Sigmoid colon (tissue), 6 donors: ENCODE measurements at regions not wholly inside any gene's neighbourhood (a gene's known extent, or its start where the extent isn't known, plus 50 kb on each side); places are given as distances from the start of the nearest gene placed in this dataset.

Experiments used
- DNase-seq: peaks from one replicate; pipeline ENCODE4 v3.0.0-alpha.2; 2019
- H3K27ac ChIP-seq, 4 donors: fragments of 200-600 bp; sonication (generic); one replicate each; pipeline ENCODE4 v1.5.1; 2016 to 2019; ENCODE audit warnings: mild to moderate bottlenecking in 1 of 4
- H3K27me3 ChIP-seq, 3 donors: fragments of 200-600 bp; sonication (generic); one replicate each; pipeline ENCODE4 v1.5.1; 2019; ENCODE audit warnings: mild to moderate bottlenecking in 1 of 3
- H3K36me3 ChIP-seq, 4 donors: fragments of 200-600 bp; sonication (generic); one replicate each; pipeline ENCODE4 v1.5.1; 2016 to 2019
- H3K4me1 ChIP-seq, 4 donors: fragments of 200-600 bp; sonication (generic); one replicate each; pipeline ENCODE4 v1.5.1; 2017 to 2019
- H3K4me3 ChIP-seq, 4 donors: fragments of 200-600 bp; sonication (generic); one replicate each; pipeline ENCODE4 v1.5.1; 2017 to 2019; ENCODE audit warnings: mild to moderate bottlenecking in 2 of 4, moderate library complexity in 1 of 4
- H3K9me3 ChIP-seq, 4 donors: fragments of 200-600 bp in 3 of 4; sonication (generic) in 3 of 4; one replicate each; pipeline versions ENCODE4 v1.5.1 to v1.6.1; 2013 to 2019
- CTCF ChIP-seq, 4 experiments: fragments of 450-650 bp in 3 of 4; fragments of 200-600 bp in 1 of 4; IDR thresholded peaks; one replicate each; pipeline ENCODE4 v1.5.1; 2016 to 2019; ENCODE audit warnings: antibody characterized with exemption in 4 of 4, mild to moderate bottlenecking in 3 of 4, moderate library complexity in 2 of 4
- EP300 ChIP-seq, 4 donors: sonication (generic); formaldehyde crosslinking; IDR thresholded peaks; one replicate each; pipeline ENCODE4 v1.6.1; 2017; ENCODE audit warnings: antibody characterized with exemption in 4 of 4
- POLR2A ChIP-seq, 2 donors: fragments of 450-650 bp; IDR thresholded peaks; one replicate each; pipeline ENCODE4 v1.6.1; 2016; ENCODE audit warnings: antibody characterized with exemption in 2 of 2, mild to moderate bottlenecking in 2 of 2, moderate library complexity in 2 of 2
- POLR2AphosphoS5 ChIP-seq, 4 donors: sonication (generic); formaldehyde crosslinking; IDR thresholded peaks; one replicate each; pipeline ENCODE4 v1.6.1; 2017; ENCODE audit warnings: antibody characterized with exemption in 4 of 4
- WGBS, 2 donors: extraction: QIAGEN DNeasy Blood & Tissue Kit; methylation state at CpG; one replicate each; pipeline ENCODE4 v1.1.7; 2013; 5-methylcytosine and 5-hydroxymethylcytosine counted together
- intact Hi-C: fragments of 100-400 bp; cut with DNase I; formaldehyde crosslinking; loops from one replicate; pipeline ENCODE4 v1.15.1; 2023
- donor health status: healthy with polysubstance abuse.
- donor health status: healthy.

- 67 to 88% methylated on average over 2 of the region's 2 CpGs for WGBS, 2 donors
- no peaks in the 10 kb centered on the region for H3K4me1 ChIP-seq
- H3K27me3 ChIP-seq = no peaks in the 10 kb centered on the region
- no peak for DNase-seq
- no peaks in the 10 kb centered on the region for H3K36me3 ChIP-seq
- H3K9me3 ChIP-seq = no peaks in the 10 kb centered on the region
- no peak overlapping the region for H3K27ac ChIP-seq
- intact Hi-C loops = no loop called here
- no peak overlapping the region for H3K4me3 ChIP-seq
- TF ChIP-seq POLR2AphosphoS5 (IDR thresholded peaks at IDR 0.05) (no peak), CTCF (IDR thresholded peaks at IDR 0.05) (no peak), POLR2A (IDR thresholded peaks at IDR 0.05) (no peak), EP300 (IDR thresholded peaks at IDR 0.05) (no peak)
Measured at GRCh38 chr2:62314291-62314690, 118.4 kb downstream of the B3GNT2 start.

- no peak for DNase-seq
- Histone ChIP-seq H3K4me3 (no peak overlapping the region), H3K4me1 (no peaks in the 10 kb centered on the region), H3K27ac (no peak overlapping the region), H3K9me3 (no peaks in the 10 kb centered on the region), H3K36me3 (no peaks in the 10 kb centered on the region), H3K27me3 (no peaks in the 10 kb centered on the region)
- TF ChIP-seq POLR2A (IDR thresholded peaks at IDR 0.05) (no peak), CTCF (IDR thresholded peaks at IDR 0.05) (no peak), EP300 (IDR thresholded peaks at IDR 0.05) (no peak), POLR2AphosphoS5 (IDR thresholded peaks at IDR 0.05) (no peak)
- intact Hi-C loops = no loop called here
- whole genome bisulfite sequencing, 2 donors = 66 to 89% methylated on average over 3 of the region's 3 CpGs
Measured at GRCh38 chr2:62313449-62314227, 117.7 kb downstream of the B3GNT2 start.

- H3K4me3 ChIP-seq = no peak overlapping the region
- no peaks in the 10 kb centered on the region for H3K36me3 ChIP-seq
- H3K4me1 ChIP-seq = no peaks in the 10 kb centered on the region
- H3K27ac ChIP-seq = no peak overlapping the region
- H3K27me3 ChIP-seq = no peaks in the 10 kb centered on the region
- intact Hi-C loops = no loop called here
- H3K9me3 ChIP-seq = no peaks in the 10 kb centered on the region
- TF ChIP-seq POLR2AphosphoS5 (IDR thresholded peaks at IDR 0.05) (no peak), EP300 (IDR thresholded peaks at IDR 0.05) (no peak), POLR2A (IDR thresholded peaks at IDR 0.05) (no peak), CTCF (IDR thresholded peaks at IDR 0.05) (no peak)
- no peak for DNase-seq
- WGBS, 2 donors = 44 to 83% methylated on average over 17 of the region's 17 CpGs
Measured at GRCh38 chr2:62309465-62310091, 113.7 kb downstream of the B3GNT2 start.

GRCh38 chr2:62309081-62309464 lies 113.2 kb downstream of the B3GNT2 start:
- Histone ChIP-seq H3K4me3 (no peak overlapping the region), H3K36me3 (no peaks in the 10 kb centered on the region), H3K4me1 (no peaks in the 10 kb centered on the region), H3K27me3 (no peaks in the 10 kb centered on the region), H3K27ac (no peak overlapping the region), H3K9me3 (no peaks in the 10 kb centered on the region)
- intact Hi-C loops = no loop called here
- no peak for DNase-seq
- 97 to 98% methylated on average over 1 of the region's 1 CpG for WGBS, 2 donors
- TF ChIP-seq EP300 (IDR thresholded peaks at IDR 0.05) = no peak

- no peaks in the 10 kb centered on the region for H3K9me3 ChIP-seq
- H3K4me1 ChIP-seq = no peaks in the 10 kb centered on the region
- H3K4me3 ChIP-seq = no peak overlapping the region
- TF ChIP-seq POLR2AphosphoS5 (IDR thresholded peaks at IDR 0.05) (no peak), EP300 (IDR thresholded peaks at IDR 0.05) (no peak), POLR2A (IDR thresholded peaks at IDR 0.05) (no peak), CTCF (IDR thresholded peaks at IDR 0.05) (no peak)
- H3K27ac ChIP-seq = peak overlapping the region in 2 of 4 donors; percentile 28 to 55
- no peaks in the 10 kb centered on the region for H3K36me3 ChIP-seq
- no peak for DNase-seq
- 26 to 64% methylated on average over 15 of the region's 15 CpGs for WGBS, 2 donors
- H3K27me3 ChIP-seq = no peaks in the 10 kb centered on the region
- intact Hi-C loops = no loop called here
Measured at GRCh38 chr2:62307469-62308389, 111.8 kb downstream of the B3GNT2 start.
